ENCODE measurements at regions not wholly inside any gene's neighbourhood (a gene's known extent, or its start where the extent isn't known, plus 50 kb on each side); places are given as distances from the start of the nearest gene placed in this dataset.

GRCh38 chr9:31136524-31136923 lies 1247.9 kb upstream of the ACO1 start:
- TF ChIP-seq POLR2A (IDR thresholded peaks at IDR 0.05) (no peak), CTCF (IDR thresholded peaks at IDR 0.05) (no peak)
